Panc1 (cell line): ENCODE measurements at regions not wholly inside any gene's neighbourhood (a gene's known extent, or its start where the extent isn't known, plus 50 kb on each side); places are given as distances from the start of the nearest gene placed in this dataset.

ENCODE experiments used
- CTCF ChIP-seq: fragments of 450-650 bp; IDR thresholded peaks from 2 replicates; pipeline ENCODE4 v1.5.1; 2017; ENCODE audit warnings: mild to moderate bottlenecking
- POLR2AphosphoS5 ChIP-seq: IDR thresholded peaks from 2 replicates; pipeline ENCODE4 v1.6.1; 2012; ENCODE audit warnings: mild to moderate bottlenecking, low read depth, low read length, moderate library complexity
- SIN3A ChIP-seq: IDR thresholded peaks from 2 replicates; pipeline ENCODE4 v1.6.1; 2012; ENCODE audit warnings: low read depth, mild to moderate bottlenecking, low read length, moderate library complexity, borderline replicate concordance; ENCODE audit not compliant: insufficient read depth
- TF ChIP-seq, protein P1 (sequence below), 2 experiments: IDR thresholded peaks; 2 replicates each; pipeline ENCODE4 v1.6.1; 2011 to 2012; ENCODE audit warnings: low read depth in 2 of 2, control low read depth in 1 of 2, low read length in 1 of 2, mild to moderate bottlenecking in 1 of 2, moderate library complexity in 1 of 2; ENCODE audit not compliant: insufficient read depth in 1 of 2

- TF ChIP-seq CTCF = no peak
- TF ChIP-seq, protein P1, sequence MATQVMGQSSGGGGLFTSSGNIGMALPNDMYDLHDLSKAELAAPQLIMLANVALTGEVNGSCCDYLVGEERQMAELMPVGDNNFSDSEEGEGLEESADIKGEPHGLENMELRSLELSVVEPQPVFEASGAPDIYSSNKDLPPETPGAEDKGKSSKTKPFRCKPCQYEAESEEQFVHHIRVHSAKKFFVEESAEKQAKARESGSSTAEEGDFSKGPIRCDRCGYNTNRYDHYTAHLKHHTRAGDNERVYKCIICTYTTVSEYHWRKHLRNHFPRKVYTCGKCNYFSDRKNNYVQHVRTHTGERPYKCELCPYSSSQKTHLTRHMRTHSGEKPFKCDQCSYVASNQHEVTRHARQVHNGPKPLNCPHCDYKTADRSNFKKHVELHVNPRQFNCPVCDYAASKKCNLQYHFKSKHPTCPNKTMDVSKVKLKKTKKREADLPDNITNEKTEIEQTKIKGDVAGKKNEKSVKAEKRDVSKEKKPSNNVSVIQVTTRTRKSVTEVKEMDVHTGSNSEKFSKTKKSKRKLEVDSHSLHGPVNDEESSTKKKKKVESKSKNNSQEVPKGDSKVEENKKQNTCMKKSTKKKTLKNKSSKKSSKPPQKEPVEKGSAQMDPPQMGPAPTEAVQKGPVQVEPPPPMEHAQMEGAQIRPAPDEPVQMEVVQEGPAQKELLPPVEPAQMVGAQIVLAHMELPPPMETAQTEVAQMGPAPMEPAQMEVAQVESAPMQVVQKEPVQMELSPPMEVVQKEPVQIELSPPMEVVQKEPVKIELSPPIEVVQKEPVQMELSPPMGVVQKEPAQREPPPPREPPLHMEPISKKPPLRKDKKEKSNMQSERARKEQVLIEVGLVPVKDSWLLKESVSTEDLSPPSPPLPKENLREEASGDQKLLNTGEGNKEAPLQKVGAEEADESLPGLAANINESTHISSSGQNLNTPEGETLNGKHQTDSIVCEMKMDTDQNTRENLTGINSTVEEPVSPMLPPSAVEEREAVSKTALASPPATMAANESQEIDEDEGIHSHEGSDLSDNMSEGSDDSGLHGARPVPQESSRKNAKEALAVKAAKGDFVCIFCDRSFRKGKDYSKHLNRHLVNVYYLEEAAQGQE (IDR thresholded peaks at IDR 0.05; ENCODE audit: insufficient read depth in 1 of 2, low read depth in 2 of 2, low read length in 1 of 2) = no peak
- TF ChIP-seq POLR2AphosphoS5 = no peak
- no peak for TF ChIP-seq SIN3A
These were observed 130.3 kb upstream of the MTAP start for GRCh38 chr9:21672140-21672539.
